ENCODE measurements at regions not wholly inside any gene's neighbourhood (a gene's known extent, or its start where the extent isn't known, plus 50 kb on each side); places are given as distances from the start of the nearest gene placed in this dataset.
A peak's percentile ranks its signal among the peaks of the same experiment; 100 is the strongest.

DNA sequence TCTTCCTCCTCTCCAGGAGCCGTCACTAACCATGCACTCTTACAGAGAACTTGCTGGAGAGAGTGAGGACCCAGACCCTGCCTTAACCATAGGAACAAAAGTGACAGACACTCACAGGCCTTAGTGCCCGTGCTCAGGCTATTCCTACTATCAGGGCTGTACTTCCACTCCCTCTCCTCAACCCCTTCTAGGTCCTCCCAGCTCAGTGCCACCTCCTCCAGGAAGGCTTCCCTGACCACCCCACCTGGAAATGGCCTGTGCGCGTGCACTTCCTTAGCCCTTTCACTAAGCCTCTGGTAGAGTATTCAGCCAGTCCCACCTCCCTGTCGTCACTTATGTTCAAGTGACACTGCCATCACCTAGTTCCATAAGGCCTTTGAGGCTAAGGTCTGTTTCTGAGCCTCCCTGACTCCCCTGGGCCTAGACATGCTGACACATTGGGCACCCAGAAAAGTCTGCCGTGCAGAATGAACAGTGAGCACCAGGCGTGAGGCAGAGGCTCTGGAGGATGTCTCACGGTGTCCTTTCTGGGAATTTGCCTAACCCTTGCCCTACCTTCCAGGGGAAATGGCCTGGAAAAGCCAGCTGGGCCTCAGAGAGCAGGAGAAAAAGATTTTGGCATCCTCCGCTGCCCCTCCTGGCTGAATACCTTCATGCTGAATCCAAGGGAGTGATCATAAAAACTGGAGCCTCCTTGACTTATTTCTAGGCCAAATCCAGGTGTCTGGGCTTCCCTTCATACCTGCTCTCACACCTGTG lies 108.6 kb upstream of the SMAD3 start:
- no peak for ATAC-seq
- H3K9me1 ChIP-seq (ENCODE audit: control insufficient read depth, insufficient read depth, low read length) = no peaks in the 10 kb centered on the region
- no TSS peak for BruUV-seq (replicated peaks)
- H3K79me2 ChIP-seq (ENCODE audit: control insufficient read depth, insufficient read depth, low read length) = no peaks in the 10 kb centered on the region
- H3K36me3 ChIP-seq (ENCODE audit: control insufficient read depth, insufficient read depth, low read length) = no peaks in the 10 kb centered on the region
- no peak overlapping the region for H3K4me3 ChIP-seq
- no peaks in the 10 kb centered on the region for H4K20me1 ChIP-seq (replicated peaks; ENCODE audit: control insufficient read depth, insufficient read depth, low read length)
- peaks cover 3 to 5% of the 10 kb centered on the region in 2 experiments; a peak in 2 of 5 replicates for H3K4me1 ChIP-seq (replicated peaks in 1 of 2; ENCODE audit: control insufficient read depth in 2 of 2, insufficient read depth in 2 of 2, low read length in 2 of 2)
- H3K9ac ChIP-seq (ENCODE audit: insufficient read depth in 1 of 2, low read depth in 2 of 2, low read length in 2 of 2) = peak overlapping the region in 1 of 2 experiments; percentile 33; a peak in 1 of 4 replicates
- ChIA-PET POLR2A (interaction anchor here (1.2 kb wide), 1 partner anchor 10 kb away, joined by 3 read pairs; no protein-coding TSS in a partner anchor), CTCF (ENCODE audit: low intra/inter-chr PET ratio) (no interaction called here)
- H3K27ac ChIP-seq (ENCODE audit: extremely low read depth, low read depth, low read length) = no peak overlapping the region
- in situ Hi-C loops (cut with MboI) = no loop called here
- H3K27me3 ChIP-seq (ENCODE audit: control insufficient read depth in 2 of 2, insufficient read depth in 2 of 2, low read length in 2 of 2) = peaks cover 0 to 6% of the 10 kb centered on the region in 2 experiments; a peak in 1 of 5 replicates
- H2AFZ ChIP-seq (ENCODE audit: low read depth, low read length) = no peak overlapping the region
- no peak for DNase-seq (ENCODE audit: extremely low read depth in 1 of 4, low spot score in 3 of 4)
- intact Hi-C loops (cut with micrococcal nuclease) = no loop called here
- WGBS (ENCODE audit: insufficient coverage, low coverage, missing lambda C conversion rate) = 43% methylated on average over 9 of the region's 9 CpGs
- no peaks in the 10 kb centered on the region for H3K9me3 ChIP-seq (replicated peaks; ENCODE audit: control insufficient read depth, insufficient read depth, low read depth, low read length)
- no peak for FAIRE-seq
- H3K4me2 ChIP-seq (ENCODE audit: insufficient read depth, low read length) = no peak overlapping the region
- TF ChIP-seq, protein P1, sequence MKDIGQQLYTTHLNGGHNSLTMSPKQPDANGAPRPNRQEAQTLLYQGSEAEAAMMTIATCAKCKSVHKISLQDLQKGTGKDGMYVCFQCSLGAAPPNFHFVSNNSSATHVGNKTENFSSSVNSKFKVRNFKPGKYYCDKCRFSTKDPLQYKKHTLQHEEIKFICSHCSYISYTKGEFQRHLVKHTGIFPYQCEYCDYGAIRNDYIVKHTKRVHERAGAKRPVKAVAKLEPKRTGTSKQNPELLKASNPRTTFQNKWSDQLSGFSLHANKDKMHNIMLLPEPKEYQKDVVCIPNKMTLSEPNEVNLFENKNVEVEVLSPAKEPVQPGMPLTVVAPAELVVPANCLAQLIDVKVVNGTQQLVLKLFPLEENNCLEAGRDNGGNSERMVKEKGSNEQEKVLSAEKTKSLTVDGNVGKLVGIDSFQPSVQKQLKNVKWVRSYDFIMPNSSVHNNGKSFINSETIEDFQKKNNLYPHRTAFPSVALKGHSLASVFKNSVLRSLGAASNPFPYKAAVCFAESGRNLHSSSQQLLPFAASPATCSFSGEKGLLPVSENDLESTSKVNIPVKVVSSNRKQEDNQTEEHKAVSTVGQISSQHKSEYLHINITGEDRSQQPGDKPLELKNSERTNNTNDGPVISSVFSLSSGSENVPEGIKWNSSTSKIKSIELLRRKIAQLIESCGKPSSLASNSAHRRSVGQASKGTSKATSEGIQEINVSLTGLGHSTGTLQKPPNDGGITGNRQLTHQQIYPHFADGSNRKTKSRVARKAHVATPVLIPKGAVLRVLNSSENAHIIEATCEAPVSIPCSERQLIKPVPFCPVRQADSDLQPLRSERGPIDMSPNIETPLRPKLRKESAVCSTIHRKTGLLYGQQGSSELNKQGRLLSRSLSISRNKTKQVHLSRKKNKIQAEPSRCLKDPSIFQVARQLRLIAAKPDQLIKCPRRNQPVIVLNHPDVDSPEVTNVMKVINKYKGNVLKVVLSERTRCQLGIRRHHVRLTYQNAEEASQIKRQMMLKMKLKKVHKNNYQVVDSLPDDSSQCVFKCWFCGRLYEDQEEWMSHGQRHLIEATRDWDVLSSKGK (CRISPR knock-in tag; IDR thresholded peaks at IDR 0.05) = no peak
- TF ChIP-seq SMARCA5 (IDR thresholded peaks at IDR 0.05) = peak; percentile 84; the same call in 1 of the 2 replicates
- peak; percentile 70; the same call in 1 of the 2 replicates for TF ChIP-seq PTBP1 (IDR thresholded peaks at IDR 0.05; ENCODE audit: low read depth, low read length)
- TF ChIP-seq, protein P2, sequence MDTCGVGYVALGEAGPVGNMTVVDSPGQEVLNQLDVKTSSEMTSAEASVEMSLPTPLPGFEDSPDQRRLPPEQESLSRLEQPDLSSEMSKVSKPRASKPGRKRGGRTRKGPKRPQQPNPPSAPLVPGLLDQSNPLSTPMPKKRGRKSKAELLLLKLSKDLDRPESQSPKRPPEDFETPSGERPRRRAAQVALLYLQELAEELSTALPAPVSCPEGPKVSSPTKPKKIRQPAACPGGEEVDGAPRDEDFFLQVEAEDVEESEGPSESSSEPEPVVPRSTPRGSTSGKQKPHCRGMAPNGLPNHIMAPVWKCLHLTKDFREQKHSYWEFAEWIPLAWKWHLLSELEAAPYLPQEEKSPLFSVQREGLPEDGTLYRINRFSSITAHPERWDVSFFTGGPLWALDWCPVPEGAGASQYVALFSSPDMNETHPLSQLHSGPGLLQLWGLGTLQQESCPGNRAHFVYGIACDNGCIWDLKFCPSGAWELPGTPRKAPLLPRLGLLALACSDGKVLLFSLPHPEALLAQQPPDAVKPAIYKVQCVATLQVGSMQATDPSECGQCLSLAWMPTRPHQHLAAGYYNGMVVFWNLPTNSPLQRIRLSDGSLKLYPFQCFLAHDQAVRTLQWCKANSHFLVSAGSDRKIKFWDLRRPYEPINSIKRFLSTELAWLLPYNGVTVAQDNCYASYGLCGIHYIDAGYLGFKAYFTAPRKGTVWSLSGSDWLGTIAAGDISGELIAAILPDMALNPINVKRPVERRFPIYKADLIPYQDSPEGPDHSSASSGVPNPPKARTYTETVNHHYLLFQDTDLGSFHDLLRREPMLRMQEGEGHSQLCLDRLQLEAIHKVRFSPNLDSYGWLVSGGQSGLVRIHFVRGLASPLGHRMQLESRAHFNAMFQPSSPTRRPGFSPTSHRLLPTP (IDR thresholded peaks at IDR 0.05; ENCODE audit: borderline replicate concordance, extremely low read depth, insufficient read length) = peak; percentile 46
- TF ChIP-seq BCL6 (CRISPR knock-in tag; IDR thresholded peaks at IDR 0.05) = no peak
- peak; percentile 81 for TF ChIP-seq BCOR (IDR thresholded peaks at IDR 0.05)
- peak in 1 of 2 experiments; percentile 33; a peak in 1 of 4 replicates for TF ChIP-seq KDM1A (IDR thresholded peaks at IDR 0.05)
- no peak for TF ChIP-seq PHTF2 (CRISPR knock-in tag; IDR thresholded peaks at IDR 0.05)
- peak; percentile 90 for TF ChIP-seq RBM25 (IDR thresholded peaks at IDR 0.05; ENCODE audit: low read depth, low read length, severe bottlenecking)
- TF ChIP-seq, protein P3, sequence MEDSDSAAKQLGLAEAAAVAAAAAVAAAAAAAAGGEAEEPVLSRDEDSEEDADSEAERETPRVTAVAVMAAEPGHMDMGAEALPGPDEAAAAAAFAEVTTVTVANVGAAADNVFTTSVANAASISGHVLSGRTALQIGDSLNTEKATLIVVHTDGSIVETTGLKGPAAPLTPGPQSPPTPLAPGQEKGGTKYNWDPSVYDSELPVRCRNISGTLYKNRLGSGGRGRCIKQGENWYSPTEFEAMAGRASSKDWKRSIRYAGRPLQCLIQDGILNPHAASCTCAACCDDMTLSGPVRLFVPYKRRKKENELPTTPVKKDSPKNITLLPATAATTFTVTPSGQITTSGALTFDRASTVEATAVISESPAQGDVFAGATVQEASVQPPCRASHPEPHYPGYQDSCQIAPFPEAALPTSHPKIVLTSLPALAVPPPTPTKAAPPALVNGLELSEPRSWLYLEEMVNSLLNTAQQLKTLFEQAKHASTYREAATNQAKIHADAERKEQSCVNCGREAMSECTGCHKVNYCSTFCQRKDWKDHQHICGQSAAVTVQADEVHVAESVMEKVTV (CRISPR knock-in tag; IDR thresholded peaks at IDR 0.05) = no peak
- no peak for TF ChIP-seq CREB1 (IDR thresholded peaks at IDR 0.05)
- TF ChIP-seq CREB1 (CRISPR knock-in tag; IDR thresholded peaks at IDR 0.05) = no peak
- no peak for TF ChIP-seq SMARCA4 (IDR thresholded peaks at IDR 0.05)
- no peak for TF ChIP-seq THRAP3 (IDR thresholded peaks at IDR 0.05; ENCODE audit: borderline replicate concordance)
- no peak for TF ChIP-seq ZNF212 (CRISPR knock-in tag; IDR thresholded peaks at IDR 0.05)
- peak; percentile 81 for TF ChIP-seq ZNF436 (CRISPR knock-in tag; IDR thresholded peaks at IDR 0.05)
